Right atrium auricular region (tissue), 2 donors: ENCODE measurements at regions not wholly inside any gene's neighbourhood (a gene's known extent, or its start where the extent isn't known, plus 50 kb on each side); places are given as distances from the start of the nearest gene placed in this dataset.

Experiments
- DNase-seq: peaks from one replicate; pipeline ENCODE4 v3.0.0-alpha.2; 2019; ENCODE audit warnings: low spot score
- H3K27ac ChIP-seq, 2 donors: fragments of 200-600 bp; sonication (generic); 1 replicate in 1 of 2; 2 replicates in 1 of 2; pipeline ENCODE4 v1.5.1; 2016 to 2019
- H3K27me3 ChIP-seq, 2 donors: fragments of 200-600 bp; sonication (generic); one replicate each; pipeline versions ENCODE4 v1.5.1 to v1.6.0; 2017 to 2019
- H3K36me3 ChIP-seq: fragments of 200-600 bp; sonication (generic); one replicate; pipeline ENCODE4 v1.5.1; 2016
- H3K4me1 ChIP-seq, 2 donors: fragments of 200-600 bp; sonication (generic); one replicate each; pipeline versions ENCODE4 v1.5.1 to v1.6.0; 2017 to 2019
- H3K4me3 ChIP-seq, 2 donors: fragments of 200-600 bp; sonication (generic); 1 replicate in 1 of 2; 2 replicates in 1 of 2; pipeline ENCODE4 v1.5.1; 2017 to 2019; ENCODE audit warnings: mild to moderate bottlenecking in 1 of 2, moderate library complexity in 1 of 2
- H3K9me3 ChIP-seq, 2 donors: fragments of 200-600 bp; sonication (generic); one replicate each; pipeline ENCODE4 v1.5.1; 2019
- CTCF ChIP-seq, 2 donors: fragments of 200-600 bp; sonication (generic); IDR thresholded peaks; one replicate each; pipeline ENCODE4 v1.5.1; 2019; ENCODE audit warnings: antibody characterized with exemption in 2 of 2

- Histone ChIP-seq H3K36me3 (no peaks in the 10 kb centered on the region), H3K9me3 (peaks cover 0 to 5% of the 10 kb centered on the region in 2 donors), H3K27ac (no peak overlapping the region), H3K27me3 (no peaks in the 10 kb centered on the region), H3K4me1 (no peaks in the 10 kb centered on the region), H3K4me3 (no peak overlapping the region)
- DNase-seq, result no peak
- TF ChIP-seq CTCF (IDR thresholded peaks at IDR 0.05), result no peak
Observed at GRCh38 chr3:13167064-13167743, 94.0 kb upstream of the IQSEC1 start.

- Histone ChIP-seq H3K27me3 (no peaks in the 10 kb centered on the region), H3K4me1 (no peaks in the 10 kb centered on the region), H3K9me3 (peaks cover 0 to 5% of the 10 kb centered on the region in 2 donors), H3K27ac (no peak overlapping the region), H3K4me3 (no peak overlapping the region), H3K36me3 (no peaks in the 10 kb centered on the region)
- no peak for TF ChIP-seq CTCF (IDR thresholded peaks at IDR 0.05)
- DNase-seq, result no peak
Observed at GRCh38 chr3:13166243-13167063, 93.2 kb upstream of the IQSEC1 start.

- DNase-seq, result no peak
- H3K36me3 ChIP-seq, result no peaks in the 10 kb centered on the region
- TF ChIP-seq CTCF (IDR thresholded peaks at IDR 0.05), result no peak
Observed at GRCh38 chr3:13165576-13165975, 92.3 kb upstream of the IQSEC1 start.

GRCh38 chr3:13164893-13165492 lies 91.8 kb upstream of the IQSEC1 start:
- H3K4me1 ChIP-seq, result no peaks in the 10 kb centered on the region
- H3K4me3 ChIP-seq, result no peak overlapping the region
- H3K36me3 ChIP-seq, result no peaks in the 10 kb centered on the region
- H3K27ac ChIP-seq, result no peak overlapping the region
- no peaks in the 10 kb centered on the region for H3K27me3 ChIP-seq
- no peak for DNase-seq
- H3K9me3 ChIP-seq, result peaks cover 0 to 5% of the 10 kb centered on the region in 2 donors
- TF ChIP-seq CTCF (IDR thresholded peaks at IDR 0.05), result no peak

More at GRCh38 chr3:13165576-13165975, 92.3 kb upstream of the IQSEC1 start:
- Histone ChIP-seq H3K27me3 (no peaks in the 10 kb centered on the region), H3K27ac (no peak overlapping the region), H3K4me3 (no peak overlapping the region), H3K9me3 (peaks cover 0 to 5% of the 10 kb centered on the region in 2 donors), H3K4me1 (no peaks in the 10 kb centered on the region)

- no peak for TF ChIP-seq CTCF (IDR thresholded peaks at IDR 0.05)
- Histone ChIP-seq H3K4me1 (no peaks in the 10 kb centered on the region), H3K4me3 (no peak overlapping the region)
Observed at GRCh38 chr3:13163848-13164382, 90.7 kb upstream of the IQSEC1 start.

More at GRCh38 chr3:13163848-13164382, 90.7 kb upstream of the IQSEC1 start:
- Histone ChIP-seq H3K9me3 (peaks cover 0 to 5% of the 10 kb centered on the region in 2 donors), H3K27ac (no peak overlapping the region), H3K27me3 (no peaks in the 10 kb centered on the region), H3K36me3 (no peaks in the 10 kb centered on the region)
- DNase-seq, result no peak
